H9 (cell line): ENCODE measurements at regions not wholly inside any gene's neighbourhood (a gene's known extent, or its start where the extent isn't known, plus 50 kb on each side); places are given as distances from the start of the nearest gene placed in this dataset.

ENCODE experiments used
- DNase-seq: peaks from one replicate; pipeline ENCODE4 v3.0.0-alpha.2; 2017
- H2AFZ ChIP-seq: one replicate; pipeline ENCODE4 v1.6.1; 2013; ENCODE audit warnings: mild to moderate bottlenecking, low read length, control low read depth, moderate library complexity
- H2AK5ac ChIP-seq: 2 replicates; pipeline ENCODE4 v1.6.1; 2013; ENCODE audit warnings: low read length, control low read depth, mixed read lengths; ENCODE audit not compliant: insufficient read length
- H2BK120ac ChIP-seq: one replicate; pipeline ENCODE4 v1.6.1; 2013; ENCODE audit warnings: low read depth, mild to moderate bottlenecking, low read length, control low read depth, inconsistent platforms; ENCODE audit not compliant: poor library complexity, severe bottlenecking
- H2BK12ac ChIP-seq: 2 replicates; pipeline ENCODE4 v1.6.1; 2013; ENCODE audit warnings: low read length, control low read depth, mixed read lengths, low read depth; ENCODE audit not compliant: insufficient read length
- H2BK15ac ChIP-seq: 2 replicates; pipeline ENCODE4 v1.6.1; 2013; ENCODE audit warnings: low read depth, low read length, control low read depth
- H2BK20ac ChIP-seq: one replicate; pipeline ENCODE4 v1.6.1; 2013; ENCODE audit warnings: low read depth, mild to moderate bottlenecking, low read length, control low read depth, inconsistent platforms; ENCODE audit not compliant: poor library complexity, severe bottlenecking
- H2BK5ac ChIP-seq: 2 replicates; pipeline ENCODE4 v1.6.1; 2013; ENCODE audit warnings: low read length, control low read depth, mixed read lengths; ENCODE audit not compliant: insufficient read length
- H3K14ac ChIP-seq: 2 replicates; pipeline ENCODE4 v1.6.1; 2013; ENCODE audit warnings: low read length, control low read depth; ENCODE audit not compliant: insufficient read depth
- H3K18ac ChIP-seq: 2 replicates; pipeline ENCODE4 v1.6.1; 2013; ENCODE audit warnings: low read depth, mild to moderate bottlenecking, mixed read lengths, low read length, control low read depth; ENCODE audit not compliant: insufficient read length
- H3K23ac ChIP-seq: 2 replicates; pipeline ENCODE4 v1.6.1; 2013; ENCODE audit warnings: low read length, control low read depth, mixed read lengths, low read depth; ENCODE audit not compliant: insufficient read length
- H3K23me2 ChIP-seq: 2 replicates; pipeline ENCODE4 v1.6.1; 2013; ENCODE audit warnings: low read depth, mild to moderate bottlenecking, mixed read lengths, low read length, control low read depth; ENCODE audit not compliant: insufficient read length, poor library complexity, severe bottlenecking
- H3K27ac ChIP-seq: 2 replicates; pipeline ENCODE4 v1.5.1; 2013; ENCODE audit warnings: low read length, control low read depth, mixed read lengths, low read depth; ENCODE audit not compliant: insufficient read length
- H3K27me3 ChIP-seq: 2 replicates; pipeline ENCODE4 v1.6.1; 2013; ENCODE audit warnings: low read length, control low read depth, inconsistent platforms; ENCODE audit not compliant: insufficient read depth
- H3K4ac ChIP-seq: 2 replicates; pipeline ENCODE4 v1.6.1; 2013; ENCODE audit warnings: low read depth, mild to moderate bottlenecking, control low read depth, inconsistent platforms, low read length, moderate library complexity
- H3K4me1 ChIP-seq: 2 replicates; pipeline ENCODE4 v1.6.1; 2013; ENCODE audit warnings: low read length, control low read depth, inconsistent platforms; ENCODE audit not compliant: insufficient read depth
- H3K4me2 ChIP-seq: 2 replicates; pipeline ENCODE4 v1.6.1; 2013; ENCODE audit warnings: low read length, control low read depth, mixed read lengths; ENCODE audit not compliant: insufficient read length, insufficient read depth
- H3K56ac ChIP-seq: 2 replicates; pipeline ENCODE4 v1.6.1; 2013; ENCODE audit warnings: low read depth, mild to moderate bottlenecking, mixed read lengths, low read length, control low read depth; ENCODE audit not compliant: insufficient read length
- H3K79me1 ChIP-seq: 2 replicates; pipeline ENCODE4 v1.6.1; 2013; ENCODE audit warnings: low read depth, mild to moderate bottlenecking, moderate library complexity, low read length, control low read depth, inconsistent platforms; ENCODE audit not compliant: insufficient read depth, poor library complexity, severe bottlenecking
- H3K79me2 ChIP-seq: 2 replicates; pipeline ENCODE4 v1.6.1; 2013; ENCODE audit warnings: low read length, control low read depth, inconsistent platforms; ENCODE audit not compliant: insufficient read depth
- H3K9ac ChIP-seq: 2 replicates; pipeline ENCODE4 v1.6.1; 2013; ENCODE audit warnings: low read length, control low read depth, mixed read lengths; ENCODE audit not compliant: insufficient read length; ENCODE audit errors: extremely low read depth
- H3K9me3 ChIP-seq: one replicate; pipeline ENCODE4 v1.6.1; 2013; ENCODE audit warnings: low read depth, low read length, inconsistent platforms; ENCODE audit not compliant: control insufficient read depth
- H3T11ph ChIP-seq: one replicate; pipeline ENCODE4 v1.6.1; 2013; ENCODE audit warnings: mild to moderate bottlenecking, low read length, control low read depth, inconsistent platforms
- H4K20me1 ChIP-seq: one replicate; pipeline ENCODE4 v1.6.1; 2013; ENCODE audit not compliant: control insufficient read depth, insufficient read length, insufficient read depth
- H4K5ac ChIP-seq: 2 replicates; pipeline ENCODE4 v1.6.1; 2013; ENCODE audit warnings: low read depth, mild to moderate bottlenecking, mixed read lengths, low read length, control low read depth; ENCODE audit not compliant: insufficient read length
- H4K8ac ChIP-seq: replicated peaks from 2 replicates; pipeline ENCODE4 v1.6.1; 2013; ENCODE audit warnings: low read length, control low read depth, mixed read lengths, low read depth; ENCODE audit not compliant: insufficient read length
- H4K91ac ChIP-seq: 2 replicates; pipeline ENCODE4 v1.6.1; 2013; ENCODE audit warnings: low read depth, mild to moderate bottlenecking, moderate library complexity, mixed read lengths, low read length, control low read depth; ENCODE audit not compliant: insufficient read length
- H3K27ac Mint-ChIP-seq, 3 experiments: 2 replicates in 2 of 3; 3 replicates in 1 of 3; pipeline ENCODE4 v1.8.0; 2020 to 2021; ENCODE audit warnings: mixed read lengths in 3 of 3, mild to moderate bottlenecking in 1 of 3, moderate library complexity in 1 of 3
- H3K27me3 Mint-ChIP-seq: 2 replicates; pipeline ENCODE4 v1.8.0; 2021; ENCODE audit warnings: low read depth, mild to moderate bottlenecking, moderate library complexity, mixed read lengths
- H3K36me3 Mint-ChIP-seq, 3 experiments: 2 replicates in 2 of 3; 3 replicates in 1 of 3; pipeline ENCODE4 v1.8.0; 2020 to 2021; ENCODE audit warnings: low read depth in 3 of 3, mixed read lengths in 3 of 3; ENCODE audit not compliant: insufficient read depth in 1 of 3
- H3K4me1 Mint-ChIP-seq, 2 experiments: 2 replicates each; pipeline ENCODE4 v1.8.0; 2020; ENCODE audit warnings: mixed read lengths in 2 of 2
- H3K4me3 Mint-ChIP-seq, 2 experiments: 2 replicates in 1 of 2; 3 replicates in 1 of 2; pipeline ENCODE4 v1.8.0; 2020 to 2021; ENCODE audit warnings: mild to moderate bottlenecking in 2 of 2, mixed read lengths in 2 of 2, moderate library complexity in 1 of 2
- H3K9me3 Mint-ChIP-seq, 2 experiments: 2 replicates in 1 of 2; 3 replicates in 1 of 2; pipeline ENCODE4 v1.8.0; 2020; ENCODE audit warnings: mild to moderate bottlenecking in 2 of 2, mixed read lengths in 2 of 2, moderate library complexity in 1 of 2
- WGBS: extraction: QIAGEN DNeasy Blood & Tissue Kit; methylation state at CpG from one replicate; pipeline ENCODE4 v1.1.7; 2013; ENCODE audit warnings: missing lambda C conversion rate, low lambda C conversion rate, mixed read lengths; ENCODE audit not compliant: insufficient read length; ENCODE audit errors: extremely low coverage; 5-methylcytosine and 5-hydroxymethylcytosine counted together
- TF ChIP-seq, protein P1 (sequence below): fragments of 200-600 bp; sonication (generic); conservative IDR thresholded peaks from 3 replicates; pipeline ENCODE4 v1.8.0; 2021; ENCODE audit warnings: antibody characterized with exemption, mild to moderate bottlenecking

DNA sequence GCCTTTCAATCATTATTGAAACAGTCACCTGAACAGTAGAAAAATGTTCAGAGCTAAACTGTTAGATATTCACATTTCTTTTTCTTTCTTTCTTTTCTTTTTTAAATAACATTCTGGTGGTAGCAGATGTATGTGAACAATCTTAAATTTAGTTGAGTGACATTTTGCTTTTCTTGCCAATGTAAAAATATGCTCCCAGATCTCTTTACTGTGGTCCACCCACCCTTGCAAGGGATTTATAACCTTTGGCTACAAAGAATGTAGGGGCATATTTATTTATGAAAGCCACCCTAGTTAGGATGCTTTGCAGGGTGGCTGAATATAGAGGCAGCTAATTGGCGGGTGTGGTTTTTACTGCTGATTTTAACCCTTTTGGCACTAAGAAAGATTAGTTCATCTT, 473.9 kb downstream of the MFSD1 start:
- Mint-ChIP-seq H3K4me1 (no peaks in the 10 kb centered on the region), H3K9me3 (no peaks in the 10 kb centered on the region), H3K27me3 (peaks cover 9% of the 10 kb centered on the region), H3K4me3 (no peak overlapping the region), H3K27ac (no peak overlapping the region), H3K36me3 (no peaks in the 10 kb centered on the region)
- no peaks in the 10 kb centered on the region for H3K79me1 ChIP-seq
- H3K9me3 ChIP-seq: no peaks in the 10 kb centered on the region
- no peak for DNase-seq
- no peak overlapping the region for H3K23ac ChIP-seq
- H2BK20ac ChIP-seq: no peak overlapping the region
- H2BK5ac ChIP-seq: no peak overlapping the region
- TF ChIP-seq, protein P1, sequence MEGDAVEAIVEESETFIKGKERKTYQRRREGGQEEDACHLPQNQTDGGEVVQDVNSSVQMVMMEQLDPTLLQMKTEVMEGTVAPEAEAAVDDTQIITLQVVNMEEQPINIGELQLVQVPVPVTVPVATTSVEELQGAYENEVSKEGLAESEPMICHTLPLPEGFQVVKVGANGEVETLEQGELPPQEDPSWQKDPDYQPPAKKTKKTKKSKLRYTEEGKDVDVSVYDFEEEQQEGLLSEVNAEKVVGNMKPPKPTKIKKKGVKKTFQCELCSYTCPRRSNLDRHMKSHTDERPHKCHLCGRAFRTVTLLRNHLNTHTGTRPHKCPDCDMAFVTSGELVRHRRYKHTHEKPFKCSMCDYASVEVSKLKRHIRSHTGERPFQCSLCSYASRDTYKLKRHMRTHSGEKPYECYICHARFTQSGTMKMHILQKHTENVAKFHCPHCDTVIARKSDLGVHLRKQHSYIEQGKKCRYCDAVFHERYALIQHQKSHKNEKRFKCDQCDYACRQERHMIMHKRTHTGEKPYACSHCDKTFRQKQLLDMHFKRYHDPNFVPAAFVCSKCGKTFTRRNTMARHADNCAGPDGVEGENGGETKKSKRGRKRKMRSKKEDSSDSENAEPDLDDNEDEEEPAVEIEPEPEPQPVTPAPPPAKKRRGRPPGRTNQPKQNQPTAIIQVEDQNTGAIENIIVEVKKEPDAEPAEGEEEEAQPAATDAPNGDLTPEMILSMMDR: no peak
- H2AFZ ChIP-seq: no peak overlapping the region
- H3K4me1 ChIP-seq: no peaks in the 10 kb centered on the region
- no peak overlapping the region for H4K8ac ChIP-seq
- H3K9ac ChIP-seq: no peak overlapping the region
- H3K4me2 ChIP-seq: no peak overlapping the region
- no peak overlapping the region for H4K5ac ChIP-seq
- H3K56ac ChIP-seq: no peak overlapping the region
- H4K91ac ChIP-seq: no peak overlapping the region
- H3K23me2 ChIP-seq: no peaks in the 10 kb centered on the region
- no peaks in the 10 kb centered on the region for H3K79me2 ChIP-seq
- H2AK5ac ChIP-seq: no peak overlapping the region
- WGBS: no CpG with 5 or more reads among the region's 1 CpG
- H2BK120ac ChIP-seq: no peak overlapping the region
- H3K14ac ChIP-seq: no peak overlapping the region
- no peak overlapping the region for H3K27ac ChIP-seq
- no peak overlapping the region for H2BK12ac ChIP-seq
- H3K4ac ChIP-seq: no peak overlapping the region
- no peak overlapping the region for H3T11ph ChIP-seq
- H2BK15ac ChIP-seq: no peak overlapping the region
- H4K20me1 ChIP-seq: no peaks in the 10 kb centered on the region
- H3K27me3 ChIP-seq: no peaks in the 10 kb centered on the region
- no peak overlapping the region for H3K18ac ChIP-seq
